ENCODE measurements at regions not wholly inside any gene's neighbourhood (a gene's known extent, or its start where the extent isn't known, plus 50 kb on each side); places are given as distances from the start of the nearest gene placed in this dataset.
"Not testable (repeated sequence)": the region's sequence is repeated elsewhere in the genome, so short reads cannot be mapped to it uniquely, and the experiment has no call there.

- 80% methylated on average over 1 of the region's 1 CpG for WGBS (ENCODE audit: insufficient coverage)
- no peaks in the 10 kb centered on the region for H3K36me3 ChIP-seq (ENCODE audit: control insufficient read depth in 4 of 4, insufficient read depth in 4 of 4, low read length in 3 of 4)
- ChIA-PET CTCF (interaction anchor here (1.0 to 1.4 kb wide), 2 partner anchors 15 to 171 kb away, joined by 3 to 4 read pairs; no protein-coding TSS in a partner anchor), POLR2A (no interaction called here)
- H3K27me3 ChIP-seq (replicated peaks in 2 of 5; ENCODE audit: control insufficient read depth in 4 of 5, insufficient read depth in 5 of 5, low read length in 4 of 5): no peaks in the 10 kb centered on the region
- H3K9me3 ChIP-seq (ENCODE audit: control extremely low read depth in 1 of 5, control insufficient read depth in 4 of 5, insufficient read depth in 2 of 5, low read depth in 1 of 5, low read length in 4 of 5): peaks cover 0 to 4% (median 0%) of the 10 kb centered on the region in 5 experiments
- no peak for DNase-seq
- no peak overlapping the region for H3K4me3 ChIP-seq (ENCODE audit: control insufficient read depth in 1 of 7, extremely low read depth in 1 of 7, insufficient read depth in 4 of 7, low read depth in 2 of 7, low read length in 6 of 7)
- no peaks in the 10 kb centered on the region for H3K4me1 ChIP-seq (ENCODE audit: control extremely low read depth in 1 of 4, control insufficient read depth in 4 of 4, insufficient read depth in 4 of 4, low read length in 3 of 4)
- H3K27ac ChIP-seq (ENCODE audit: insufficient read depth in 1 of 2, low read depth in 1 of 2, low read length in 2 of 2, poor library complexity in 1 of 2, severe bottlenecking in 2 of 2): no peak overlapping the region
These were observed 126.6 kb upstream of the SLC4A4 start for GRCh38 chr4:71212216-71212615.

- Histone ChIP-seq H3K27me3 (replicated peaks in 2 of 5; ENCODE audit: control insufficient read depth in 4 of 5, insufficient read depth in 5 of 5, low read length in 4 of 5) (no peaks in the 10 kb centered on the region), H3K9me3 (ENCODE audit: control extremely low read depth in 1 of 5, control insufficient read depth in 4 of 5, insufficient read depth in 2 of 5, low read depth in 1 of 5, low read length in 4 of 5) (peaks cover 0 to 4% (median 0%) of the 10 kb centered on the region in 5 experiments), H3K36me3 (ENCODE audit: control insufficient read depth in 4 of 4, insufficient read depth in 4 of 4, low read length in 3 of 4) (no peaks in the 10 kb centered on the region), H3K4me1 (ENCODE audit: control extremely low read depth in 1 of 4, control insufficient read depth in 4 of 4, insufficient read depth in 4 of 4, low read length in 3 of 4) (no peaks in the 10 kb centered on the region), H3K4me3 (ENCODE audit: control insufficient read depth in 1 of 7, extremely low read depth in 1 of 7, insufficient read depth in 4 of 7, low read depth in 2 of 7, low read length in 6 of 7) (no peak overlapping the region), H3K27ac (ENCODE audit: insufficient read depth in 1 of 2, low read depth in 1 of 2, low read length in 2 of 2, poor library complexity in 1 of 2, severe bottlenecking in 2 of 2) (no peak overlapping the region)
- DNase-seq: no peak
- ChIA-PET CTCF (no interaction called here), POLR2A (no interaction called here)
These were observed 124.2 kb upstream of the SLC4A4 start for GRCh38 chr4:71214578-71214977.

GRCh38 chr4:71216316-71216959 lies 122.4 kb upstream of the SLC4A4 start:
- Histone ChIP-seq H3K27me3 (replicated peaks in 2 of 5; ENCODE audit: control insufficient read depth in 4 of 5, insufficient read depth in 5 of 5, low read length in 4 of 5) (no peaks in the 10 kb centered on the region), H3K9me3 (ENCODE audit: control extremely low read depth in 1 of 5, control insufficient read depth in 4 of 5, insufficient read depth in 2 of 5, low read depth in 1 of 5, low read length in 4 of 5) (peaks cover 0 to 6% (median 0%) of the 10 kb centered on the region in 5 experiments), H3K27ac (ENCODE audit: insufficient read depth in 1 of 2, low read depth in 1 of 2, low read length in 2 of 2, poor library complexity in 1 of 2, severe bottlenecking in 2 of 2) (no peak overlapping the region), H3K36me3 (ENCODE audit: control insufficient read depth in 4 of 4, insufficient read depth in 4 of 4, low read length in 3 of 4) (no peaks in the 10 kb centered on the region), H3K4me1 (ENCODE audit: control extremely low read depth in 1 of 4, control insufficient read depth in 4 of 4, insufficient read depth in 4 of 4, low read length in 3 of 4) (no peaks in the 10 kb centered on the region), H3K4me3 (ENCODE audit: control insufficient read depth in 1 of 7, extremely low read depth in 1 of 7, insufficient read depth in 4 of 7, low read depth in 2 of 7, low read length in 6 of 7) (no peak overlapping the region)
- ChIA-PET CTCF (interaction anchor here (4.1 kb wide), 1 partner anchor 14 kb away, joined by 15 read pairs; no protein-coding TSS in a partner anchor), POLR2A (no interaction called here)
- DNase-seq: no peak
- whole genome bisulfite sequencing (ENCODE audit: insufficient coverage): 94% methylated on average over 5 of the region's 5 CpGs

GRCh38 chr4:71217688-71218087 lies 121.1 kb upstream of the SLC4A4 start:
- Histone ChIP-seq H3K9me3 (ENCODE audit: control extremely low read depth in 1 of 5, control insufficient read depth in 4 of 5, insufficient read depth in 2 of 5, low read depth in 1 of 5, low read length in 4 of 5) (peaks cover 0 to 6% (median 0%) of the 10 kb centered on the region in 5 experiments), H3K27me3 (replicated peaks in 2 of 5; ENCODE audit: control insufficient read depth in 4 of 5, insufficient read depth in 5 of 5, low read length in 4 of 5) (no peaks in the 10 kb centered on the region), H3K27ac (ENCODE audit: insufficient read depth in 1 of 2, low read depth in 1 of 2, low read length in 2 of 2, poor library complexity in 1 of 2, severe bottlenecking in 2 of 2) (no peak overlapping the region), H3K4me3 (ENCODE audit: control insufficient read depth in 1 of 7, extremely low read depth in 1 of 7, insufficient read depth in 4 of 7, low read depth in 2 of 7, low read length in 6 of 7) (no peak overlapping the region), H3K36me3 (ENCODE audit: control insufficient read depth in 4 of 4, insufficient read depth in 4 of 4, low read length in 3 of 4) (no peaks in the 10 kb centered on the region), H3K4me1 (ENCODE audit: control extremely low read depth in 1 of 4, control insufficient read depth in 4 of 4, insufficient read depth in 4 of 4, low read length in 3 of 4) (no peaks in the 10 kb centered on the region)
- DNase-seq: no peak
- POLR2A ChIA-PET: no interaction called here
- CTCF ChIA-PET: interaction anchor here (0.8 to 4.1 kb wide), 2 partner anchors 12 to 53 kb away, joined by 3 to 15 read pairs; no protein-coding TSS in a partner anchor

GRCh38 chr4:71220848-71221247 lies 118.0 kb upstream of the SLC4A4 start:
- H3K36me3 ChIP-seq (ENCODE audit: control insufficient read depth in 4 of 4, insufficient read depth in 4 of 4, low read length in 3 of 4); H3K4me3 ChIP-seq (ENCODE audit: control insufficient read depth in 1 of 7, extremely low read depth in 1 of 7, insufficient read depth in 4 of 7, low read depth in 2 of 7, low read length in 6 of 7); CTCF ChIA-PET; H3K9me3 ChIP-seq (ENCODE audit: control extremely low read depth in 1 of 5, control insufficient read depth in 4 of 5, insufficient read depth in 2 of 5, low read depth in 1 of 5, low read length in 4 of 5); H3K27me3 ChIP-seq (replicated peaks in 2 of 5; ENCODE audit: control insufficient read depth in 4 of 5, insufficient read depth in 5 of 5, low read length in 4 of 5); H3K27ac ChIP-seq (ENCODE audit: insufficient read depth in 1 of 2, low read depth in 1 of 2, low read length in 2 of 2, poor library complexity in 1 of 2, severe bottlenecking in 2 of 2); H3K4me1 ChIP-seq (ENCODE audit: control extremely low read depth in 1 of 4, control insufficient read depth in 4 of 4, insufficient read depth in 4 of 4, low read length in 3 of 4); POLR2A ChIA-PET; DNase-seq: not testable (repeated sequence)
- 100% methylated on average over 1 of the region's 4 CpGs for WGBS (ENCODE audit: insufficient coverage)

GRCh38 chr4:71221510-71222466 lies 117.0 kb upstream of the SLC4A4 start:
- POLR2A ChIA-PET: no interaction called here
- DNase-seq: no peak
- CTCF ChIA-PET: no interaction called here
- Histone ChIP-seq H3K27me3 (replicated peaks in 2 of 5; ENCODE audit: control insufficient read depth in 4 of 5, insufficient read depth in 5 of 5, low read length in 4 of 5) (no peaks in the 10 kb centered on the region), H3K4me1 (ENCODE audit: control extremely low read depth in 1 of 4, control insufficient read depth in 4 of 4, insufficient read depth in 4 of 4, low read length in 3 of 4) (no peaks in the 10 kb centered on the region), H3K9me3 (ENCODE audit: control extremely low read depth in 1 of 5, control insufficient read depth in 4 of 5, insufficient read depth in 2 of 5, low read depth in 1 of 5, low read length in 4 of 5) (peaks cover 0 to 2% (median 0%) of the 10 kb centered on the region in 5 experiments), H3K36me3 (ENCODE audit: control insufficient read depth in 4 of 4, insufficient read depth in 4 of 4, low read length in 3 of 4) (no peaks in the 10 kb centered on the region), H3K27ac (ENCODE audit: insufficient read depth in 1 of 2, low read depth in 1 of 2, low read length in 2 of 2, poor library complexity in 1 of 2, severe bottlenecking in 2 of 2) (no peak overlapping the region), H3K4me3 (ENCODE audit: control insufficient read depth in 1 of 7, extremely low read depth in 1 of 7, insufficient read depth in 4 of 7, low read depth in 2 of 7, low read length in 6 of 7) (no peak overlapping the region)
- WGBS (ENCODE audit: insufficient coverage): 89% methylated on average over 5 of the region's 6 CpGs

- 100% methylated on average over 2 of the region's 2 CpGs for WGBS (ENCODE audit: insufficient coverage)
- H3K36me3 ChIP-seq (ENCODE audit: control insufficient read depth in 4 of 4, insufficient read depth in 4 of 4, low read length in 3 of 4): no peaks in the 10 kb centered on the region
- no peaks in the 10 kb centered on the region for H3K4me1 ChIP-seq (ENCODE audit: control extremely low read depth in 1 of 4, control insufficient read depth in 4 of 4, insufficient read depth in 4 of 4, low read length in 3 of 4)
- ChIA-PET CTCF (no interaction called here), POLR2A (no interaction called here)
- DNase-seq: no peak
- peaks cover 0 to 2% (median 0%) of the 10 kb centered on the region in 5 experiments for H3K9me3 ChIP-seq (ENCODE audit: control extremely low read depth in 1 of 5, control insufficient read depth in 4 of 5, insufficient read depth in 2 of 5, low read depth in 1 of 5, low read length in 4 of 5)
- H3K27ac ChIP-seq (ENCODE audit: insufficient read depth in 1 of 2, low read depth in 1 of 2, low read length in 2 of 2, poor library complexity in 1 of 2, severe bottlenecking in 2 of 2): no peak overlapping the region
- H3K4me3 ChIP-seq (ENCODE audit: control insufficient read depth in 1 of 7, extremely low read depth in 1 of 7, insufficient read depth in 4 of 7, low read depth in 2 of 7, low read length in 6 of 7): no peak overlapping the region
- H3K27me3 ChIP-seq (replicated peaks in 2 of 5; ENCODE audit: control insufficient read depth in 4 of 5, insufficient read depth in 5 of 5, low read length in 4 of 5): peaks cover 0 to 4% (median 0%) of the 10 kb centered on the region in 5 experiments
These were observed 116.2 kb upstream of the SLC4A4 start for GRCh38 chr4:71222661-71223060.

Measured in common myeloid progenitor, CD34-positive (primary cell).